HG02938 (cell line): ENCODE measurements at regions not wholly inside any gene's neighbourhood (a gene's known extent, or its start where the extent isn't known, plus 50 kb on each side); places are given as distances from the start of the nearest gene placed in this dataset.

Source experiments
- ATAC-seq: cut with Tn5 transposase; IDR thresholded peaks from one replicate; pipeline ENCODE4 v1.9.1; 2021; ENCODE audit warnings: mild to moderate bottlenecking, moderate library complexity; ENCODE audit not compliant: unreplicated experiment

GRCh38 chr14:98606816-98607215 is 665.2 kb downstream of the BCL11B start:
- ATAC-seq, result no peak

DNA sequence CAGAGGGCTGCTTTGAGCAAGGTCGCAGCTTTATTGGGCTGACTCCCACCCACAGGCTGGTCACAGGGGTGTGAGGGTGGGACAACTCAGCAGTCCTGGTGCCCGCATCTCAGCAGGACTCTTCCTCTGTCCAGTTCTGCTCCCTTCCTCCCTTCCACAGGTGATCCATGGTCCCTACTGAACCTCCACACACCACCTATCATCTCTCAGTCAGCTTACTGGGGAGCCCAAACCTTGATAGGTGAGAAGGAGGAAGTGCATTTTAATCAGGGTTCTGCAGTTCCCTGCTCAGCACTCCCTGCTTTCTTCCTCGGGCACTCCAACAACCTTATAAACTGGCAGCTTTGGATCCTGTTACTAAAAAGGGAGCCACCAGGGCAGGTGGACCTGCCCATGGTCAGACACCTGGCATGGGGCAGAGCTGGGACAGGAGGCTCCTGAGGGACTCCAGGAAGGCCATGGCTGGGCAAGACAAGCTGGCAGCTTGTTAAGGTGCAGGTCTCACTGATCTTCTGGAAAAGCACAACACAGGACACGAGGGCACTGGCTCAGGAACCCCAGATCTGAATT is 664.6 kb downstream of the BCL11B start:
- ATAC-seq, result no peak

DNA sequence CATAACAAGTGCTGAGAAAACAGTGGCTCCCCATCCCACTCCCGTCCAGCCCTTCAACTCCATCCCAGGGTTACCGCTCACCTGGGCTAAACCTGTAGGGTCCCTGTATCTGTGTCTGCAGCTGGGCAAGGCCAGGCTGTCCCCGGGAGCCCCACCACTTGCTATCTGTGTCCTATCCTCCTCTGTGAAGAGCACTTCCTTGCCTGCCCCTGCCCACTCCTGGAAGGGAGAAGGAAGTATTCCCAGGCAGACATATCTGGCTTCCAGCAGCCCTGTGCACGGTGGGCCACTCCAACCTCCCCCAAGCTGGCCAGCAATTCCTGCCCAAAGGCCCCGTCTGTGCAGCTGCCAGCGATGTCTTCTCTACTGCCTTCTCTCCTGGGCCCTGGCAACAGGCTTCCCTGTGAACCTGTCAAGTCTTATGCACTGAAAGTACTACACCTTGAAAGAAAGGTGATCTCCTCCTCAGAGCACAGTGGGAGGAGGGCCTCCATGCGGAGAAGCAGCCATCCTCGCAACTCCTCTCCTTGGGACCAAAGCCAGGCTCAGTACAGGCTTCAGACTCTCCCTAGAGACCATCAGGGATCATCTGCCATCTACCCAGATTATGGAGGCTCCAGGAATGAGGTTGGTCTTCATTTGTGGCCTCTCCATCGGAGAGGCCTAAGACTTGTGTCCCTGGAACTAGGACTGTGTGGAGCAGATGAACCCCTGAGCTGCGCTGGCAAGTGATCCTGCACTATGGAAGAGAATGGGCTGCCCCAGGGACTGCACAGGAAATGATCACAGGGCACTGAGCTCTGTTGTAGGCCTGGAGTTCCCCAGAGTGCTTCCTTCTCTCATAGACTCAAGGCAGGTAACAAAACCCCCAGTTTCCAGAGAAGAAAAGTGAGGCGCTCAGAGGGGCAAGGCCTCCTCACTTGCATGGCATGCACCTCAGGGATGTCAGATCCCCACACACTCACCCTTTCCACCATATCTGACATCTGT is 663.6 kb downstream of the BCL11B start:
- ATAC-seq, result no peak

DNA sequence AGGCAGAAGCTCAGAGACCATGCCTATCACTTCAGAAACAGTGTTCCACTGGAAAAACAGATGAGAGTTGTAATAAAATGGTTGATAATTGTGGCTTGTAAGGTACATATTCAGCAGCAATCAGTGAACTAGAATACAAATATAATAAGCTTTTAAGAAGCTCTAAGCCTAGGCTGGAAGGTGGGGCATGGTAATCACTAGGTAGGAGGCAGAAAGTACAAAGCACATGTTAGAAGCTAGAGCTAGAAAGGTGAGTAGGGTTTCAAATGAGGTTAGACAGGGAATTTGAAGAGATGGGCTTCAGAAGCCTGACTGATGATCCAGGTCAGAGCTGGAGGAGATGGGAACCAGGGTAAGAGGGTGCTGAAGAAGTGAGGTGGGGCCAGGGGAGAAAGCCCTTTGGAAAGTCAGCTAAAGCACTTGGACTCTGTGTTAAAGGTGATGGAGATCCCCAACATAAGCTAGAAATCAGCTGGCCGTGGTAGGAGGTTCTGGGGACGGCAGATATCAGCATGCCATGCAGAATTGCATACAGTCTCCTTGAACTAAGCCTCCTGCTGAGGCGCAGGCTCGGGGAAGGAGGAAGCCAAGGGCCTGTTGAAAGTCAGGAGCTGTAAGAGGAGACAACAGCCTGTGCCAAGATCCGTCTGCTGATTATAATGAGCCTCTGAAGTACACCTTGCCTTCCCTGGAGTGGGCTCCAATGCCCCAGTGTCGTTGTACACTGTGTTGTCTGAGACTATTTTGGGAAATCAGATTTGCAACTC is 659.4 kb downstream of the BCL11B start:
- ATAC-seq, result no peak

- ATAC-seq, result no peak
These were observed 657.3 kb downstream of the BCL11B start for GRCh38 chr14:98614741-98615140.

DNA sequence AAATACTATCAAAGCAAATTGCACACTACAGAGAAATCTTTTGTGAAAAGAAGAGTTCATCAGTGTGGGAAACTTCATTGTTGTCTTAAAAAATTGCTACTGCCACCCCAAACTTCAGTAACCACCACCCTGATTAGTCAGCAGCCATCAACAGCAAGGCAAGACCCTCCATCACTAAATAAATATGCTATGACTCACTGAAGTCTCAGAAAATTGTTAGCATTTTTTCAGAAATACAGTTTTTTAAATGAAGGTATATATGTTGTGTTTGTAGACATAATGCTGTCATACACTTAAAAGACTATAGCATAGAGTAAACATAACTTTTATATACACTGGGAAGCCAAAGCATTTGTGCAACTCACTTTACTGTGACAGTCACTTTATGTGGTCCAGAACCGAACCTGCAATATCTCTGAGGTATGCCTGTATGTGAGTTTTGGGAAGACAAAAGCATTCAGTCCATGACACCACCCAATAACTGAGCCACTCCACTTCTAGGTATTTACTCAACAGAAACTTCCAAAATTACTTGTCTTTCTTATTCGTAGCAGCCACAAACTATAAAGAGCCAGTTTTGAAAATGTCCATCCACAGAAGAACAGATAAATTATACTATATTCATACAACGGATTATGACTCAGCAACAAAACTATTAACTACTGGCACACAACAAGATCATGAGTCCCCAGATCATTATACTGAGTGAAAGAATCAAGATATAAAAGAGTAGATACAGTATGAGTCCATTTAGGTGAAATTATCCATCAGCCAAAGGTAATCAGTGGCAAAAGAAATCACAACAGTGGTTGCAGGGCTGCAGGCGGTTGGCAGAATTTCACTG is 649.6 kb downstream of the BCL11B start:
- ATAC-seq, result no peak

DNA sequence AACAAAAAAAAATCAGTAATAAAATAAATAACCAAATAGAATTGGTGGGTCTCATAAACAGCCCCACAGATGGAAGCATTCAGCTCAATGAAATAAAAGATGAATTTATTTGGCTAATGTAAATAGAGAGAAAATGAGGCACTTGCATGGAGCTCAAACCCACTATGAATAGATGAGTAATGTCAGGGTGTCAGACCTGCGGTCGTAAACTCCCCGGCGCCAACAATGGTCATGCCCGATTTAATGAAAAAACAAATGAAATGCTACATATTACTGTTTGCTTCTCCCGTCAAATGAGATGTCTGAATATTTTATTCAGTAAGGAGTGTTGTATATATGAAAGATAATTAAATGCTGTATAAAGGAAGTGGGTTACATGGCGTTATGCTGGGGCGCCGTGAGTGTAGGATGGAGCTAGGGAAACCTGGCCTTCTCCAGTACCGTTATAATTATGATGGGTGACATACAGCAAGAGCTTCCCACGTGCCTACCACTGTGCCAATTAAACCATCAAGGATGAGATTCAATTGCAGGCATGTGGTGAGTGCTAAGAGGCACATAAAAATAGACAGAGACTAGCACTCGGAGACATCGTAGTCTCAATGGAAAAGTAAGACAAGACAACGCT is 648.1 kb downstream of the BCL11B start:
- no peak for ATAC-seq

DNA sequence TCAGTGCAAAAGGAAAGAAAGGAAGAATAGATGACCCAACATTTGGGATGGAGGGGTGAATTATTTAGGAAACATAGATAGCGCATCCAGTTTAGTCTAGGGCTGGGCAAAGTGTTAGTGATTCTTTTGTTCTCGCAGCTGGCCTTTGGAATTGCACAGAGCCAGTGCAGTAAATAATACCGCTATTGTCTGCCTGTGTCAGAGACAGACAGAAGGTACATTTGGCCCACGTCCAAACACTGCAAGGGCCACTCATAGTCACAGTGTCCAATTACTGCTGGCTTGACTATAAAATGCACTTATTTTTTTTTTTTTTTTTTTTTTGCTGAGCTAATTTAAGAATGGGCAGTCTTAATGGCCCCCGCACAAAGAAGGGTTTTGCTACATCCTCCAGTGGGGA is 638.6 kb downstream of the BCL11B start:
- no peak for ATAC-seq

GRCh38 chr14:98634043-98634820 is 637.8 kb downstream of the BCL11B start:
- ATAC-seq, result no peak

DNA sequence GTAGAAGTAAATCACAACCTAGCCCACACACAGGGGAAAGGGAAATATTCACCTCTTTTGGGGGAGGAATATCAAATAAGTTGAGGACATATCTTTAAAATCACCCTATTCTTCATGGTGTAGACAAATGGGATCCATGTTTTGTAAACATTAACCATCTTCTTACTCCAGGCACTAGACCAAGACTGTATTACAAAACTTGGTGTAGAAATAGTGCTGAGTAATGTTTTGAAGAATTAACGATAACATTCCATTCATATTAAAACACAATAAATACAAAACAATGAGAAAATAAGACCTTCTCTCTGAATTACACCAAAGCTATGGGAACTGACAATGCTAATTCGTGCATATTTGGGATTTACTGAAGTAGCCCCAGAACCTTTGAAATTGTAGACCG is 633.6 kb downstream of the BCL11B start:
- ATAC-seq, result no peak

DNA sequence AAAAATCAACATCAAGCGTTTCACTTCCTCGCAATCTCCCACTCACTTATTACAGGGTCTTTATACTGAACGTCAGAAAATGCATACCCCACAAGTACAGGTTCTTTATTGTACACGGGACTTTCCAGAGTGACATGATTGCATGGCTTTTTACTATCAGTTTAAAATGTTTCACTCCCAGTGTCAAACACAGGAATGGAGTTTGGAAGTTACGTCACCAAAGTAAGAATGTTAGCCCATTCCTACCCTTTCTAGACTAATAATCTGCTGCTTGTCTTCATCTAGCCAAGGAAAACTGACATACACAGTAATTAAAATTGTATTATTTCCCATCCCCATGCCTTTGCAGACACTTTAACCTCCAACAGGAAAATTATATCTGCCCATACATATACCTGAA is 624.2 kb downstream of the BCL11B start:
- ATAC-seq, result no peak

- ATAC-seq, result no peak
These were observed 621.0 kb downstream of the BCL11B start for GRCh38 chr14:98651037-98651436.

DNA sequence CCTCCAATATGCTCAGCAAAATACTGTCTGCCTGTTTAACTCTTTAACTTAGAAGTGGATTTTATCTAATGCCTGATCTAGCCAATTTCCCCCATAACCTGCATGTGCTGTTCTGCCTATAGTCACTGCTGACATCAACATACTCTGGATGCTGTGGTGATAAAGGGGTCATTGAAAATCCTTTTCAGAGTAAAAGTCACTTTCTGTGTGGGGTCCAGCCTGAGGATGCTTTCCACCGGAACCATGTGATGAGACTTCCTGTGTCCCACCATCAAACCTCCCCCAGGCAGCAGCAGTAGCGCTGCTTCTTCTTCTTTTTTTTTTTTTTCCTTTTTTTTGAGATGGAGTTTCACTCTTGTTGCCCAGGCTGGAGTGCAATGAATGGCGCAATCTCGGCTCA is 607.0 kb downstream of the BCL11B start:
- no peak for ATAC-seq

GRCh38 chr14:98666545-98666944 is 605.5 kb downstream of the BCL11B start:
- no peak for ATAC-seq

GRCh38 chr14:98682033-98682432 is 590.0 kb downstream of the BCL11B start:
- ATAC-seq, result no peak

DNA sequence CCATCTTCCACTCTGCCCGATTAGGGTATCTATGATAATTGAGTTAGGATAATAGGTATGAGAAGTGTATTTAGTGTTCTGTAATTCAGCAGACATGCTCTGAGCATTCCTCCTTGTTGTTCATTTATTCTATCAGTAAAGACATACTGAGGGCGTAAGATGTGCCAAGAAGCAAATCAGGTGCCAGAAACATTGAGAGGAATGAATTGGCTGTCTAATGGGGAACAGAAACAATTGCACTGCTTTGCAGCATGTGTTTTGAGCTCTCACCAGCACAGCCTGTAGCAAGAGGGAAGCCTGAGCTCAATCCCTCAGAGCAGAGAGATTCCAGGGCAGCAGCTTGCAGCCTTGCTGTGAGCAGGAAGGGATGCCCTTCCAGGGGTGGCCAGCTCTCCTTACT is 589.3 kb downstream of the BCL11B start:
- no peak for ATAC-seq

DNA sequence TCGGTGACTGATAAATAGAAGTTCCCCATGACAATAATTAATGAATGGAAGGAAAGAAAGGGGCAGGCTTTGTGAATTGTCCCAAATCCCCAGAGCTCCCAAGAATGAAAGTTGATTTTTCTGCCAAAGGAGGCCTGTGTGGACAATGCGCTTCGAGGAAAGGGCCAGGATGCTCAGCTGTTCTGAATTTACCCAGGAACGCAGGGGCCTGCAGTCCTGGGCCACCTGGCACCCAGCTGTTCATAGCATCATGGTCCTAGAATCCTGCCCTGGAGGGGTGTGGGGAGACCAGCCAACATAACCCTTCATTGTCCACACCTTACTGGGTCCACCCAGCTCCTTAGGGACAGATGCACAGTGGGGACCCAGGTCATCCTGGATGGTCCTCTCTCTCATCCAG is 587.5 kb downstream of the BCL11B start:
- ATAC-seq, result no peak

DNA sequence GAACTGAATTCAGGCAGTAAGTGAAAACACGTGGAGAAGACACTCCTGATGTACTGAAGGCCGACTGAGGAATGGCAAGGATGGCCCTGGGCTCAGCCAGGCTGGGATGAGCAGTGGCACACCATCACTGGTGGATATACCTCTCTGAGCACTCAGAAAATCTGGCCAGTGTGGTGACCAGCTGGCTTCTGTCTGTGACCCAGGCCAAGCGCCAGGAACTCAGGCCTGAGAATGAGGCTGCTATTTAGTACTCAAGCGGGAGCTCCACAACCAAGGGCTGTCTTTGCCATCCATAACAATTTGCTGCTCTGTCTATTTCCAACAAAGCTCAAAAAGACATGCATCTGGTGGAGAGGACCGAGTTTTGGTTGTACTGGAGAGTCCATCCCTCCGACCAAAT is 586.3 kb downstream of the BCL11B start:
- ATAC-seq, result no peak

- ATAC-seq, result no peak
These were observed 583.6 kb downstream of the BCL11B start for GRCh38 chr14:98688446-98688845.

DNA sequence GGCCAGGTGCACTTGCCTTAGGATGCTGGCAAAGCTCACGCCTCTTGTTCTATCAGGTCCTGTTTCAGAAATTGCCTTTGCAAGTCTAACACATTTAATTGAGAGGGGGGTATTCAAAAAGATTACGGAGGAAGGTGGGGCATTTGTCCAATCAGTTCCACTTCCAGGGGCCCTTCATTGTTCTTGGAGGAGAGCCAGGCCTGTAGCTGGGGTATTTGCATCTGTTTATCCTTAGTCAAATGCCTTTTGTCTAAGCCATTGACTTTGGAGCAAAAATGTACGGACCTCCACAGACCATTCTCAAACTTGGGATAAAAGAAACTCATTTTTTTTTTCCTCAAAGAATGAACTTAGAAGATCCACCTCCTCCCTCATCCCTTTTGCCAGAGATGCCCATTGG is 582.0 kb downstream of the BCL11B start:
- no peak for ATAC-seq
